ENCODE measurements at regions not wholly inside any gene's neighbourhood (a gene's known extent, or its start where the extent isn't known, plus 50 kb on each side); places are given as distances from the start of the nearest gene placed in this dataset.
"Not testable (repeated sequence)": the region's sequence is repeated elsewhere in the genome, so short reads cannot be mapped to it uniquely, and the experiment has no call there.

DNA sequence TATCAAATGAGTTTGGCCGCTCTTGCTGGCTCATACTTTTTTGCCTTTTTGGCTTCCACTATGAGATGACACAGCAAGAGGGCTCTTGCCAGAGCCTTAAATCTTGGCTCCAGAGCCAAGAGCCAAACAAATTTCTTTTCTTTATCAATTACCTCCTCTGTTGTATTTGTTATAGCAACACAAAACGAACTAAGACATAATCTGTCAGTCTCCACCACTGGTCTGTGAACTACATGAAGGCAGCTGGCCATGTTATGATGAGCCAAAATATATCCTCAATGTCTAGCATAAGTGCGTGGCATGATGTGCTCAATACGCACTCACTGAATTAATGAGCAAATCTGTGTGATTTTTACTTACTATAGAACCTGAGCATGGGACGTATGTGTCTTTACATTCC lies 220.0 kb upstream of the ZNF217 start:
- DNase-seq: no peak

DNA sequence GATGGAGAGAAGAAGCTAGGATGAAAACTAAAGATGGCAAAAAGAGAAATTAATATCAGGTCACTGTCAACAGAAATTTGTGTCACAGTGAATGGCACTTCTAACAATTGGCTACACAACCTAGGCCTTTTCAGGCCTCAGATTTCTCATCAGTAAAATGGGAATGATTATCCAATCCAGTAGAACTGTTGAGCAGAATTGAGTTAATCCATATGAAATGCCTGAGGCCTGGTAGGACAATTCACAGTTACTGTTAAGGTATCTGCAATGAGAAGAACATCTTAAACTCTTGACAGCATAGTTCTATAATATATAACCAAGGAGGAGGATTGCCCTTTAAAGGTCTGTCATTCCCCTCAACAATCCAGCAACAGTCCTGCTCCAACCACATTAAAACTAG lies 217.9 kb upstream of the ZNF217 start:
- no peak for DNase-seq

DNA sequence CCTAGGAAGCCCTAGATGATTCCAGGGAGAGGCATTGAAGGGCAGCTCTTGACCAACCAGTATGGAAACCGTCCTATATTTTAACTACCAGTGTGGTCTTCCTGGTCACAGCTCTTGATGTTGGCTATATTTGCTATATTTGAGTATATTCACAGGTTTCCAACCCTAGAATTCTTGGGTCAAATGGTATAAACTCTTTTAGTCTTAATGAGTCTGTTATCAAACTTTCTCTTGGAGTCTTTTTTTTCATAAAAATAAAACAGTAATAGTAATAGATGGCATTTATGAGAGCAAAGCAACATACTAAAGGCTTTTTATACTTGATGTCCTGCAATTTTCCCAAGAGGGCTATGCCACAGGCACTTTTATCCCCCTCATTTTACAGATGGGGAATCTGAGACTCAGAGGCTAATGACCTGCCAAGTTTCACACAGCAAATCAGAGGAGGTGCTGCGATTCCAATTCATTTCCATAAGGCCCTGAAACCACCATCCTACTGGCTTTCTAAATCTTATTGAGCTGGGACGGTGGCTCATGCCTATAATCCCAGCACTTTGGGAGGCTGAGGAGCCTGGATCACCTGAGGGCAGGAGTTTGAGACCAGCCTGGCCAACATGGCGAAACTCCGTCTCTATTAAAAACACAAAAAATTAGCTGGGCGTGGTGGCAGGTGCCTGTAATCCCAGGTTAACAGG lies 217.2 kb upstream of the ZNF217 start:
- no peak for DNase-seq

DNA sequence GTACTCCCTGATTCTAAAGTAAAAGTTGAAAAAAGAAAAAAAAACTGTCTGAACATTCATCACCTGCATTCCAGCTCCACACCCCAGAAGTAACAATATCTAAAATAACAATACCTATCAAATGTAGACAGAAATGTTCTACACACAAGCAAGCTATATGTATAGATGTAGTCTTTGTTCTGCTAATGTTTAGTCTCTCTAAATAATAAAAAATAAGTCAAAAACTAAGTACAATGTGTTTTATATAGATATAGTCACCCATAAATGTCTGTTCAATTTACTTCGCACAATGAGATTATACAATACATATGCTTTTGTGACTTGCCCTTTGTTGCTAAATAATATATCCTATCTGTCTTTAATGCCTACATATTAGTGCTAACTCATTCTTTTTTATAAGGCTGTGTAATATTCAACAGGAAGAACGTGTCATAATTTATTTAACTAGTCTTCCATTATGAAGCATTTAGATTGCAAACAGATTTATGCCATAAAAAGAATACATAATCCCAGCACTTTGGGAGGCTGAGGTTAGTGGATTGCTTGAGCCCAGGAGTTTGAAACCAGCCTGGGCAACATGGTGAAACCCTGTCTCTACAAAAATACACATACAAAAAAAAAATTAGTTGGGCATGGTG lies 216.2 kb upstream of the ZNF217 start:
- DNase-seq: no peak

DNA sequence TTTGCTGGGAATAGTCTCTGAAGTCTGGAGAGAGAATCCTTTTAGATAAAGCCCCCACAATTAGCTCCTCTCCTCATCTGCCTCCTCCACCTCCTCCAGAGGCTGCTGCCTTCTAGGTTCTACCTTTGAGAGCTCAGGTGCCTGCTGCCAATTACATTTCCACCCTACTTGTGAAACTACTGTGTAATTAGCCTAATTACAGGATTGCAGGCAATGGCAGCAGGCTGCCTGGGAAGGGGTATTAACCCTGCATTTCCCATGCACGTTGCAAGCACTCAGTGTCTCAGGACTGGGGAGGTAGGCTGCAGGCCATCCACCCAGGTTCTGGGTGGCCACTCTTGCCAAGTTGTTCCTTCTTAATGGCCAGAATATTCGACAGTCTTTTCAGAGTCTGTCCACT lies 215.6 kb upstream of the ZNF217 start:
- peak; percentile 89 for DNase-seq

DNA sequence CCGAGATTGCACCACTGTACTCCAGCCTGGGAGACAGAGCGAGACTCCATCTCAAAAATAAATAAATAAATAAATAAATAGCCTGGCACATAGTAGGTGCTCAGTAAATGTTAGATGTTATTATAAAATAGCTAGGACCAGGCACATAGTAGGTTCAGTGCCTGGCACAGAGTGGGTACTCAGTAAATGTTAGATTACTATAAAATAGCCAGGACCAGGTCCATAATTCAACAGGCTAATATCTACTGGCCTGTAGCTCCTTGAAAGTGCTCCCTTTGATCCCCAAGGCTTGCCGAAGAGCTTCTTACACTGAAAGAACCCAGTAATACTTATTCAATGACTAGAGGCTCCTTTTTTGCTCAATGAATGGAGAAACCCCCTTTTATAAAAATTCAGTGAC lies 215.1 kb upstream of the ZNF217 start:
- no peak for DNase-seq

DNA sequence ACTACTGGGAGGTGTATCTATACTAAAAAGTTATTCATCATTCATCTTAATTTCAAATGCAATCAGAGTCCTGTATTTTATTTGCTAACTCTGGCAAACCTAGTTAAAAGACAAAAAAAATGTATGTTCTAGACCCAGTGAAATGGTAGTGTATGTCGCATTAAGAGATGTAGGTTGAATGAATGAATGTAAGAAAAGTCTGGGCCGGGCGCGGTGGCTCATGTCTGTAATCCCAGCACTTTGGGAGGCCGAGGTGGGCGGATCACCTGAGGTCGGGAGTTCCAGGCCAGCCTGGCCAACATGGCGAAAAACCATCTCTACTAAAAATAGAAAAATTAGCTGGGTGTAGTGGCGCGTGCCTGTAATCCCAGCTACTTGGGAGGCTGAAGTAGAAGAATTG lies 214.7 kb upstream of the ZNF217 start:
- not testable (repeated sequence) for DNase-seq

DNA sequence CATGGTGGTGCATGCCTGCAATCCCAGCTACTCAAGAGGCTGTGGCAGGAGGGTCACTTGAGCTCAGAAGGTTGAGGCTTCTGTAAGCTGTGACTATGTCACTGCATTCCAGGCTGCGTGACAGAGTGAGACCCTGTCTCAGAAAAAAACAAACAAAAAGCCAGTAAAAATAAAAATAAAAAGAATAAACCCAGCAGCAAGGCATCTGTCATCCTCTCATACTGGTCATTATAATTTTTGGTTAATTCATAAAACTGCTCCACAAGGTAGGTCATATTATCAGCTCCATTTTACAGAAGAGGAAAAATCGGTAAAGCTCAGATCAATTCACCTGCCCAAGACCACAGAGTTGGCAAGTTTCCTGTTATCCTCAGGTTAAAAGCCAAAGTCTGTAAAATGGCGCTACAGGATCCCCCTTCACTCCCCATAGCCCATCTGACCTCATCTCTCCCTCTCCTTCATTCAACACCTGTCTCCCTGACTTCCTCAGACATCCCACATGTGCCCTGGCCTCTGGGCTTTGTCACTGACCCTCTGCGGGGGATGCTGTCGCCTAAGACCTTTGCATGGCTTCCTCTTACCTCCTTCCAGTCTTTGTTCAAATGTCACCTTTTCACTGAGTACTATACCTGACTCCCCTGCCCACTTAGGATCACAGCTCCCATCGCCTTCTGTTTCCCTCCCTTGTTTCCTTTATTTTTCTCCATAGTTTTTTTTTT lies 213.2 kb upstream of the ZNF217 start:
- no peak for DNase-seq

DNA sequence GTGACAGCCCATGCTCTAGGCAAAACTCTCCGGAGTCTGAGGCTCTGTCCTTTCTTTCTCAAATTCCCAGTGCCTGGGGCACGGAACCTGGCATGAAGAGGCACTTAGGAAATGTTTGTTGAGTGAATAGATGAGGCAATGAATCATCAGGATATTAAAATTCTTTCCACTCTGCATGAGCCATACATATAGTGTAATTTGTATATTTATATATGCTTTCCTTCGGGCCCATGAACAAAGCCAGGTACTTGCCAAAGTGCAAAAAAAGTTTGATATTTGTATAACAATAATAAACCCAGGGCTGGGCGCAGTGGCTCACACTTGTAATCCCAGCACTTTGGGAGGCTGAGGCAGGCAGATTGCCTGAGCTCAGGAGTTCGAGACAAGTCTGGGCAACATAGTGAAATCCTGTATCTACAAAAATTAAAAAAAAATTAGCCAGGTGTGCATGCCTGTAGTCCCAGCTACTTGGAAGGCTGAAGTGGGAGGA lies 212.3 kb upstream of the ZNF217 start:
- no peak for DNase-seq

DNA sequence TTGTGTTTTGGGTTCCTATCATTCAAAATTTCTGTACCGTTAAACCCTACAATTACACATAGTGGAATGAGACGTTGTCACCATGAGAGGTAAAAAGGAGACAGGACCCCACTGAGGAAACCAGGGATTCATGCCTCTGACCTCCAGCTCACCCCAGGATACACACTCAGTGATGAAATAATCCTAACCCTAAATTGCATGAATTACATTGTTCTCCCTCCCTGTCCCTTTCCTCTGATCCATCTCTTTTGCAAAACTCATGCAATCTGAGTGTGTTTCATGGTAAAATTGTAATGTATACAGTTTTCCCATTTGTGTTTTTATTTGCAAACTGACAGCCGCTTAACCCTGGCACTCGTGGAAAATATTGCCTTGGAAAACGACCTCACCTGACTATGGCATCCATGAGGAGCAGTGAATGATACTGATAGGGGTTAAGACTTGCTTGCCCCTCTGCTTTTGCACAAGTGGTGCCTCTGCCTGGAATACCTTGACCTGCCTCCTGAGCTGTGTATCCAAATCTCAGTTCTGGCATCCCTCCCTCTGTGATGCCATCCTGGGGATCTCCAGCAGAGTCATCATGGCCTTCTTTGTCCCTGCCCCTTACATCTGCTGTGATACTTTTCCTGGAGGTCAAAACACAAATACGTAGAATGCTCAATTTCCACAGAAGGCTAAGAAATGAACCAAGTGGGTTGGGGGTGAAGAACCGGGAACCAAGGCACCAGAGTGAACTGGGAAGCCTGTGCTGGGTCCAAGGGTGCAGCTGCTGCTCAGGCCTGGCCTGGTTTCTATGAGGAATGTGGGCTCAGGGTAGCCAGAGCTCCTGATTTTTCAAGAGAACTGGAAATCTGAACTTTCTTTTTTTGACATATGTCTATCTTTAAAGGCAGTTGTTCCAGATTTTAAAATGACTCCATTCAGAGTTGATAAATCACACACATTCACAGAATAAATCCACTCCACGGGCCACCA lies 211.6 kb upstream of the ZNF217 start:
- no peak for DNase-seq

DNA sequence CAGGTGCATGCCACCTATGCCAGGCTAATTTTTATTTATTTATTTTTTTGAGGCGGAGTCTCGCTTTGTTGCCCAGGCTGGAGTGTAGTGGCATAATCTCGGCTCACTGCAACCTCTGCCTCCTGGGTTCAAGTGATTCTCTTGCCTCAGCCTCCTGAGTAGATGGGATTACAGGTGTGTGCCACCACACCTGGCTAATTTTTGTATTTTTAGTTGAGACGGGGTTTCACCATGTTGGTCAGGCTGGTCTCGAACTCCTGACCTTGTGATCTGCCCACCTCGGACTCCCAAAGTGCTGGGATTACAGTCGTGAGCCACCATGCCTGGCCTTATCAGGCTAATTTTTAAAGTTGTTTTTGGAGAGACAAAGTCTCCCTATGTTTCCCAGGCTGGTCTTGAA lies 210.7 kb upstream of the ZNF217 start:
- DNase-seq: not testable (repeated sequence)

DNA sequence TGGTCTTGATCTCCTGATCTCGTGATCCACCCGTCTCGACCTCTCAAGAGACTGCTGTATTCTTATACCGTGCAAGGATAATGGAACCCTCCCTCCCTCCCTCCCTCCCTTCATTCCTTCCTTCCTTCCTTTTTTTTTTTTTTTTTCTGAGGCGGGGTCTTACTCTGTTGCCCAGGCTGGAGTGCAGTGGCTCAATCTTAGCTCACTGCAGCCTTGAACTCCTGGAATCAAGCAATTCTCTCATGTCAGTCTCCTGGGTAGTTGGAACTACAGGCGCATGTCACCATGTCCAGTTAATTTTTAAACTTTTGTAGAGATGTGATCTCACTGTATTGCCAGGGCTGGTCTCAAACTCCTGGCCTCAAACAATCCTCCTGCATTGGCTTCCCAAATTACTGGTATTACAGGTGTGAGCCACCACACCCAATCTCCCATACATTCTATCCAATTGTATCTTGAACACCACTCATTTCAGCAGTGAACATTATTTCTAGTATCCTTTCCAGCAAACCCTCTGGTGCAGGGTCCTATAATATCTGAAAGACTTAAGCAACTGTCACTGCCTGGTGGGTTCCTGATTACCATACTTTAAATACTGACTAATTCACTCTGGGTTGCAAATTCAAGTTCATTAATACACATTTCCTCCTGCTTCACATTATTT lies 210.0 kb upstream of the ZNF217 start:
- no peak for DNase-seq

DNA sequence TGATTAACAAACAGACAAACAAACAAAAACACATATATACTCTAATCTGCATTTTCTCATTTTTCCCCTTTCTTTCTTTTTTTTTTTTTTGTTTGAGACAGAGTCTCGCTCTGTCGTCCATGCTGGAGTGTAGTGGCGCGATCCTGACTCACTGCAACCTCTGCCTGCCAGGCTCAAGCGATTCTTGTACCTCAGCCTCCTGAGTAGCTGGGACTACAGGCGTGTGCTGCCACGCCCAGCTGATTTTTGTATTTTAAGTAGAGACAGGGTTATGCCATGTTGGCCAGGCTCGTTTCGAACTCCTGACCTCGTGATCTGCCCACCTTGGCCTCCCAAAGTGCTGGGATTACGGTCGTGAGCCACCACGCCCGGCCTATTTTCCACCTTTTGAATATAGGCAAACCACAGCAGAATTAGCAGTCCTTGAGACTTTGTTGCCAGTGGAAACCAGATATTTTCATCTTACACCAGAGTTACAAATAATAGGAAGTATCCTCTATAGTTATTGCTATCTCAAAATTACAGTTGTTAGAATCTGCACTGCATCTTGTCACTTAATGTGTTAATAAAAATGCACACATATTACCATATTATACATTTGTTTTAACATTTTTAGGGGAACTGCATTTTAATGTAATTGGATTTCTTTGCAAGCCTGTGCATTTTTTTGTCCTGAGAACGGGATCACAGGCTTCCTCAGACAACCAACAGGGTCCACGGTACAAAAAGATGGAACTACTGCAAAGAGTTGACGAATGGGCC lies 208.2 kb upstream of the ZNF217 start:
- DNase-seq: no peak

DNA sequence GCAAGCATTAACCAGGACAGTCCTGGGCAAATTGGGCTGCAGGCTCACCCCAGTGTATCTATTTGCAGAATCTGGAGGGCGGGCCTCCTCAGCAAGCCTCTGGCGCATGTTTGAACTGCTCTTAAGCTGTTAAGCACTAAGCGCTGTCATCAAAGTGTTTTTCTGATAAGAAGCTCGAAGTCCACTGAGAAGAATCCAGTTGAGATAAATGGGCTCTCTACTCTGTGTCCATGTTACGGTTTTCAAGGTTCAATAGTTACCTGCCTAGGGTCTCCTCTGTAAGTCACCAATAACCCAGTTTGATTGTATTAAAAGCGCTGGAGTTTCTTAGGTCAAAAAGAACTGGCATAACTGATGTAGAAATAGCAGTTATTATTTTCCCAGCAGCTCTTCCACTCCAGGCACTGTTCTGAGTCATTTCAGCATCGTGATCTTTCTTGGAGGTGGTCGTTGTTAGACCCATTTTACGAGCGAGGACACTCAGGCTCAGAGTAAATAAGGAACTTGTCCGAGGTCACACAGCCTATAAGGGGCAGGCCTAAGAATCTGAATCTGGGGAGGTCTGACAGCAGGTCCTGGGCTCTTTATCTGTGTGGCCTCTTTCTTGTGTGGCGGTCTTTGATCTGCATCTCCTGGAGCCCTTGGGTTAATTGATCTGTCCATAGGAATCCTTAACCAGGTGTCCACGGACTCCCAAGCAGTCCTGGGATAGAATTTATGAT lies 207.4 kb upstream of the ZNF217 start:
- DNase-seq: no peak

DNA sequence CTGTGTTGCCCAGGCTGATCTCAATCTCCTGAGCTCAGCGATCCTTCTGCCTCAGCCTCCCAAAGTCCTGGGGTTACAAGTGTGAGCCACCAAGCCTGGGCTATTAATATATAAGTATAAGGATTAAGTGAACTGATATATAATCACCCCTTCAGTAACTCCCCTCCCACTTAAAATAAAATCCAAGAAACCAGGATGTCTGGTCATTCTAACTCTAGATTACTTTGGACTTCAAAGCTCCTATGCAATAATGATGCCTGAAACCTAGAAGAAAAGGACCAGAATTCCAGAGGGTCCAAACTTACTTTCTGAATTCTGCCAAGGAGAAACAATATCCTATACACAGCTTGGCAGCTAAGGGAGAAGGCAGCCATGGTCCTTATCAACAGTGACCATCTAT lies 206.8 kb upstream of the ZNF217 start:
- no peak for DNase-seq

DNA sequence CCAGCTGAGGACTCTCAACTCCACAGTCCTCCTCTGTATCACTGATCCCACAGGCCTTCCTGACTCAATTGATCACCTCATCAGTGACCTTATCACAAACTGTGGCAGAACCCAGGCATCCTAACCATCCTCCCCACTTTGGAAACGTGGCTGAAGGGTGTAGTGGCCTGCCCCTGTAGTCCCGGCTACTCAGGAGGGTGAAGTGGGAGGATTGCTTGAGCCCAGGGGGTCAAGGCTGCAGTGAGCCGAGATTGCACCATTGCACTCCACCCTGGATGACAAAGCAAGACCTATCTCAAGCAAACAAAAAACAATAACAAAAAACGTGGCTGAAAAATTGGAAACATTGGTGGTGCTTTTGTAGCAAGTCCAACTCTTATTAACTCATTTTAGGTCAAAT lies 203.4 kb upstream of the ZNF217 start:
- no peak for DNase-seq

DNA sequence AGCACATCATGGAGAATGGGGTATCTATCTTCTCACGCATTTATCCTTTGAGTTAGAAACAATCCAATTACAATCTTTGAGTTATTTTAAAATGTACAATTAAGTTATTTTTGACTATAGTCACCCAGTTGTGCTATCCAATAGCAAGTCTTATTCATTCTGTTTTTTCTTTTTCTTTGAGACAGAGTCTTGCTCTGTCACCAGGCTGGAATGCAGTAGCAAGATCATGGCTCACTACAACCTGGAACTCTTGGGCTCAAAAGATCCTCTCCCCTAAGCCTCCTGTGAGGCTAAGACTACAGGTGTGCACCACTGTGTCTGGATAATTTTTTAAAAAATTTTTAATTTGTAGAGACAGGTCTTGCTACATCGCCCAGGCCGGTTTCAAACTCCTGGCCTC lies 201.5 kb upstream of the ZNF217 start:
- DNase-seq: no peak

DNA sequence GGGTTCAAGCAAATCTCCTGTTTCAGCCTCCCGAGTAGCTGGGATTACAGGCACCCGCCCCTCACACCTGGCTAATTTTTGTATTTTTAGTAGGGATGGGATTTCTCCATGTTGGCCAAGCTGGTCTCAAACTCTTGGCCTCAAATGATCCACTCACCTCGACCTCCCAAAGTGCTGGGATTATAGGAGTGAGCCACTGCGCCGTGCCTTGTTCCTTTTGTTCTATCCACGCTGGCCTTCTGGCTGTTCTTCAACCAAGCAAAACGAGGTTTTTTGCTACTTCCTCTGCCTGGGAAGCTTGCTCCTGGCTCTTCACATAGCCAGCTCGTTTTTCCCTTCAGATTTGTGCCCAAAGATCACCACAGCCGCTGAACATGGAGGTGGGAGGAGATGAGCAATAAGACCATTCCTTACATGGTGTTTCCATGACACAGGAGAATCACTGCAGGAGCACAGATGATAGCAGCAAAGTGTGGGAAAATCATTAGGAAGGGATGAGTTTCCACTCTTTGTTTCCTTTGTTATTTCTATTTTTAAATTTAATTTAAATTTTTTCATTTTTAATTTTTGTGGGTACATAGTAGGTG lies 201.0 kb upstream of the ZNF217 start:
- no peak for DNase-seq

DNA sequence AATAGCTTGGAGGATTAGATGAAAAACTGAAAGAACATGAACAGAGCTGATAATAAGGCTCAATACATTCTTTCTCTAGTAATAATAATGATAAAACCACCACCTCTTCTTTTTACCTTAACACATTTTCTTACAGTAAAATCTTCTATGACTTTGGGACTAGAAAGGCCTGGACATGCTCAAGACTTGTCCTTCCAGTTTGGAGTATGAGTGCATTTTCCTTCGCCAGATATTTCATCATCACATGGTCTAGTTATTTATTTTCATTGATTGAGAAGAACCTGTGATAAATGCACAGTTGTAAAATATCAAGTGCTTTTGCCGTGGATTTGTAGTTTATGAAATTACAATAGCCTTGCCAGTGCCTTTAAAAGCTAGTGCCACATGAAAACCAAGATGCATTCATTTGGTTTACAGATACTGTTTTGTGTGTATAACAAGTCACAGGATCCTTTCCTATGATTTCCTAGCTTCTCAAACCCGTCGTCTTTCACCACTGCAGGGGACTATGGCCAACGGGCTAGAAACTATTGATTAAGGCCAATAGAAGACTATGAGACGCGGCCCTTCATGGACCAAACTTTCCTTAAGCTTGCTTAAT lies 200.2 kb upstream of the ZNF217 start:
- DNase-seq: no peak

DNA sequence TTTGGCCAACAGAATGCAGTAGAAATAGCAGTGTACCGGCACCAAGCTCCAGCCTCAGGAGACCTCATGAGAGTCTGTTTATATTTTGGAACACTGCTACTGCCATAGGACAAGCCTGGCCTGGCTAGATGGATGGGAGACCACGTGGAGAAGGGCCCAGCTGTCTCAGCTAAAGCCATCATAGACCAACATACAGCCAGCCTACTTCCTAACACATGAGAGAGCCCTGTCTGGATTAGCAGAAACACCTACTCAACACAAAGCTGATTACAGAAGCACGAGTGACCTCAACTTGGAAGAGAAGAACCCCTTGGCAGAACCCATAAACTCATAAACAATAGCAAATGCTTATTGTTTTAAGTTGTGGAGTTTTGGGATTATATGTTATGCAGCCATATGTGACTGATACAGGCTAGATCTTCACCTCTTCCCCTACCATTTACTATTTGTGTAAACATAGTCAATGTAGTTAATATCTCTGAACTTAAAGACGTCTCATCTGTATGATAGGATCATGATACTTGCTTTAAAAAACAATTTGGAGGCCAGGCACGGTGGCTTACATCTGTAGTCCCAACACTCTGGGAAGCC lies 199.4 kb upstream of the ZNF217 start:
- no peak for DNase-seq
